NCI-H1417 treated with DMSO at 0.1 percent for 48 hours (cell line): ENCODE measurements at regions not wholly inside any gene's neighbourhood (a gene's known extent, or its start where the extent isn't known, plus 50 kb on each side); places are given as distances from the start of the nearest gene placed in this dataset.

ENCODE experiments used
- DNase-seq: peaks from one replicate; lab custom pipeline; 2025; lab: John Stamatoyannopoulos, UW

- no peak for DNase-seq
Observed at GRCh38 chr2:47265158-47265557, 88.8 kb upstream of the CALM2 start.

- no peak for DNase-seq
Observed at GRCh38 chr2:47264686-47265085, 88.4 kb upstream of the CALM2 start.

- no peak for DNase-seq
Observed at GRCh38 chr2:47264143-47264542, 87.8 kb upstream of the CALM2 start.

GRCh38 chr2:47262657-47263056 lies 86.3 kb upstream of the CALM2 start:
- no peak for DNase-seq

GRCh38 chr2:47260971-47261370 lies 84.7 kb upstream of the CALM2 start:
- no peak for DNase-seq

GRCh38 chr2:47259829-47260228 lies 83.5 kb upstream of the CALM2 start:
- DNase-seq: no peak

GRCh38 chr2:47257946-47258348 lies 81.6 kb upstream of the CALM2 start:
- no peak for DNase-seq

GRCh38 chr2:47256416-47257087 lies 80.2 kb upstream of the CALM2 start:
- no peak for DNase-seq

GRCh38 chr2:47255794-47256193 lies 79.5 kb upstream of the CALM2 start:
- no peak for DNase-seq

GRCh38 chr2:47254464-47254863 lies 78.2 kb upstream of the CALM2 start:
- no peak for DNase-seq

- DNase-seq: no peak
Observed at GRCh38 chr2:47253447-47253846, 77.1 kb upstream of the CALM2 start.

- DNase-seq: no peak
Observed at GRCh38 chr2:47251404-47251675, 75.0 kb upstream of the CALM2 start.

GRCh38 chr2:47250586-47251403 lies 74.5 kb upstream of the CALM2 start:
- no peak for DNase-seq

GRCh38 chr2:47249931-47250330 lies 73.6 kb upstream of the CALM2 start:
- DNase-seq: no peak

GRCh38 chr2:47249157-47249900 lies 73.0 kb upstream of the CALM2 start:
- DNase-seq: no peak

- DNase-seq: no peak
Observed at GRCh38 chr2:47243596-47244323, 67.4 kb upstream of the CALM2 start.

GRCh38 chr2:47241715-47242114 lies 65.4 kb upstream of the CALM2 start:
- DNase-seq: no peak

GRCh38 chr2:47239119-47239969 lies 63.0 kb upstream of the CALM2 start:
- no peak for DNase-seq

GRCh38 chr2:47238638-47239037 lies 62.3 kb upstream of the CALM2 start:
- no peak for DNase-seq

- no peak for DNase-seq
Observed at GRCh38 chr2:47237375-47238334, 61.3 kb upstream of the CALM2 start.
